NCI-H1105 (cell line): ENCODE measurements at regions not wholly inside any gene's neighbourhood (a gene's known extent, or its start where the extent isn't known, plus 50 kb on each side); places are given as distances from the start of the nearest gene placed in this dataset.

Experiments used
- DNase-seq: peaks from one replicate; lab custom pipeline; 2025; lab: John Stamatoyannopoulos, UW

DNA sequence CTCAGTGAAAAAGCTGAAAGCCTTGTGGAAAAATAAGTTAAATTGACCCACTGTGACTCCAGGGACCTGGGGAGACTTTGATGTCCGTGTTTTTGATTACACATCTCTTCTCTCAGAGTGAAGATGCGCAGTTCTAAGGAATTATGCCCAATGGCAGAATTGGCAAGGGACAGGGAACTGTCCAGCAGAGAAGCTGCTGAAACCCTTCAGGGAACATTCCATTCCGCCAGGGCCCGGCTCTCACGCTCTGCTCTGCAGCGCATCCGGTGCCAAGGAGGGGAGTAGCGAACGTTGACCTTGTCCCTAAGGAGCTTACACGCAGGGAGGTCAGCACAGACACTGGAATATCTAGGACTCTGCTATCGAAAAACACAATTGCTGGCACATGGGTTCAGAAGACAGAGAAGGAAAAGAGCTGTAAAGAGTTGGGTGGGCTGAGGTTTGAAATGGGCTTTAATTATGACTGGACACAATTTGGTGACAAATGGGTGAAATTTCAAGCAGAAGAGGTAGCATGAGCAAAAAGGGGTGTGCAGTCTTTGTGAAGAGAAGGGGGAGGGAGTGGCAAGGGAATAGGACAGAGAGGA lies 64.5 kb upstream of the B3GAT1 start:
- no peak for DNase-seq

DNA sequence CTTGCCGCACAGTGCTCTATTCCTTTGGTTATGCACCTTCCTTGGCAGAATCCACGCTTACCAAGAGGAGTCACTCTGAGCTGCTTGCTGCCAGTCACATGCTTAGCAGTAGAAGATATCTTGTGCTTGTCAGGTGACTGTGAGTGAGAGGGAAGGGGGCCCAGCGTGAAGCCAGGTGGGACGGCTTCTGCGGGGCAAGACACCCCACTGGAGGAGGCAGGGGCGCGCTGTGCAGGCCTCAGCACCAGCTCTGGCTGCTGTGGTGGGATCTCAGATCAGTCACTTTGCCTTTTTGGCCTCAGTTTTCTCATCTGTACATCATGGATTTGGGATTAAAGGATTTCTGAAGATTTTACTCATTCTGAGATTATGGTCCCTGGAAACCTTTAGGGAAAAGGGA lies 63.9 kb upstream of the B3GAT1 start:
- DNase-seq: no peak

GRCh38 chr11:134474942-134475341 lies 62.9 kb upstream of the B3GAT1 start:
- no peak for DNase-seq

- DNase-seq: no peak
Observed at GRCh38 chr11:134474070-134474860, 62.2 kb upstream of the B3GAT1 start.

- DNase-seq: no peak
Observed at GRCh38 chr11:134471716-134472455, 59.8 kb upstream of the B3GAT1 start.

DNA sequence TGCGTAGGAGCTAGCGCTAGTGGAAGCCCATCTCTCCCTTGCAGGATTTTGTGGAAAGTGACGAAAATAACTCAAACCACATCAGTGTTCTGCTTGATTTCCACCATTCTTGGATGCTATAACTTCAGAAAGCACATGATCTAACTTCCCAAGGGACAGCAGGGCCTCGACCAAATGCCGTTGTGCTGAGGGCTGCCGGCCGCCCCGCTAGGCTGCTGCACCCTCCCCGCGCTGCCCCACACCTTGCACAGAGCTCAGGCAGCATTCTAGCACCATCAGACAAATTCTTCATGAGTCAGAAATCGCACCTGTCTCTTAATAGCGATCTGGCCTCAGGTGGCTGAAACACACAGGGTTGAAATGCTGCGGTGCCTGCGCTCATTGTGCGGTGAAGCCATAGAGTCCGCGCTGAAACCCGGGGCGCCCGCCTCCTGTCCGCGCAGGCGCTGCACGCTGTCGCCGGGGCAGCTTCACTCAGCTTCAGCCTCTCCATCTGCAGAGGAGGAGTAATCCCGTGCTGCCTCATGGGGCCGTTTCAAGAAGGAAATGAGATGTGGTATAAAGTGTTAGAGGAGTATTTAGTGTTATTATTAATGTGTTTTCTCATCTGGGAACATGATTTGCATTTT lies 59.2 kb upstream of the B3GAT1 start:
- no peak for DNase-seq

DNA sequence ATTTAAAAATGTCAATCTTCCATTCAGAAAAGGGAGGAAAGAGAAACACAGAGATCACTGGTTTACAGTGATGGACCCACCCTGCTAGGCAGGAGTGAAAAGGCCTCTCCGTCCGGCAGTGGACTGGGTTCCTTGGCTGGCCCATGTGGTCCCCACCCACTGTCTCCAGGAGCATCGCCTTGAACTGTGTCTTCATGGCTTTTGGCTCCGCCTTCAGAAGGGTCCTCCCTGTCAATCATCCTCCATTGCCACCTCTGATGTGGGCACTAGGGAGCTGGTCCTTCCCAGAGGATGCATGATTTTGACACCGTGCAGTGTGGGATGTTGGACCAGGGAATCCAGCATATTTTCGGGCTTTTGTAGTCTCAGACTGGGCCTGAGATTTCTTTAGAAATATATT lies 58.2 kb upstream of the B3GAT1 start:
- DNase-seq: no peak

DNA sequence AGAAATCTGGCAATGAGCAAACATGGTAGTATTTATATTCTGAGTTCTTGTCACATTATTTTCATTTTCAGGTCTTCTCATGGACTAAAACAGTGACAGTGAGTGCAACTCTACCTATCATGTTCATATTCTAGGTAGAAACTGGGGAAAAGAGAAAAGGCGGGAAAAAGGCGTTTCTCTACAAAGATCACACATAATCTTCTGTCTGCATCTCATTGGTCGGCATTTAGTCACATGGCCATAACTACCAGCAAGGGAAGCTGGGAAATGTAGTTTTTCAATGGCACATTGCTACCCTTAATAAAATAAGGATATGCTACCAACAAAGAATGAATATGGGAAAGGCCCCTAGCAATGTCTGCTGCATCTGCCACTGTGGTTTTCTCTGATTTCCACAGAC lies 57.6 kb upstream of the B3GAT1 start:
- no peak for DNase-seq

DNA sequence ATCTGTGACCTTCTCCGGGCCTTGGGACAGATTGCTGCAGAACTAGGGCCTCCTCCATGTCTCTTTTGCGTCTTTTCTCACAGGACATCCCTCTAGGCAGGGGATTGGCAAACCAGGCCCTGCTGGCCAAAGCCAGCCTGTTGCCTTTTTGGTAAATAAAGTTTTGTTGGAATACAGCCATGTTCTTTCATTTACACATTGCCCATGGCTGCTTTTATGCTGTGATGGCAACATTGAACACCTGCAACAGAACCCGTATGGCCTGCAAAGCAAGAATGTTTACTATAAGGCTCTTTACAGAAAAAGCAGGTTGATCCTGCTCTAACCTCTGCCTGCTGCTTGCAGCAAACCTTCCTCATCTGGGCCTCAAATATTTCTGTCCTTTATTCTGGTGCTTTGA lies 56.8 kb upstream of the B3GAT1 start:
- no peak for DNase-seq

DNA sequence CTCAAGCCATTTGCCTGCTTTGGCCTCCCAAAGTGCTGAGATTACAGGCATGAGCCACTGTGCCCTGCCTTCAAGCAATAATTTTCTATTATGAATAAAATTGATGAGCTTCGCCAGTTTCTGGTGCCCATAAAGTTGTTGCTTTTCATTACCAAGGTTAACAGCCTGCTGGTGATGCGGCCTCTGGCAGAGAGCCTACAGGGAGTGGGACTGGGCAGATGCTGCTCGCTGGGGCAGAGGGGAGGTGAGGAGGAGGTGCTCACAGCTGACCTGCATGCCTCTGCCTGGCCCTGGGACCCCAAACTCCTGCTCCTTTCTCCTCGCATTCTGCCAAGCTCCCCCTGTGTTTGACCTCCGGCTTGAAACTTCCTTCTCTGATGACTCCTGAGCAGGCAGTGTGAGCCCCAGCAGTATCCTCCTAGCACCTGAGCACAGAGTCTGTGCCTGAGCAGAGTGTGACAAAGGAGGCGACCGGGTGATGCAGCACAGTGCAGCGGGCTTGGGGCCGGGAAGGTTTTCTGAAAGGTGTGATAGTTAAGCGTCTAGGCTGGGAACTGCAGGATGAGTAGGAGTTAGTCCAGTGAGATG lies 56.1 kb upstream of the B3GAT1 start:
- no peak for DNase-seq

GRCh38 chr11:134466610-134467567 lies 54.8 kb upstream of the B3GAT1 start:
- DNase-seq: no peak

- DNase-seq: no peak
Observed at GRCh38 chr11:134466156-134466555, 54.1 kb upstream of the B3GAT1 start.

DNA sequence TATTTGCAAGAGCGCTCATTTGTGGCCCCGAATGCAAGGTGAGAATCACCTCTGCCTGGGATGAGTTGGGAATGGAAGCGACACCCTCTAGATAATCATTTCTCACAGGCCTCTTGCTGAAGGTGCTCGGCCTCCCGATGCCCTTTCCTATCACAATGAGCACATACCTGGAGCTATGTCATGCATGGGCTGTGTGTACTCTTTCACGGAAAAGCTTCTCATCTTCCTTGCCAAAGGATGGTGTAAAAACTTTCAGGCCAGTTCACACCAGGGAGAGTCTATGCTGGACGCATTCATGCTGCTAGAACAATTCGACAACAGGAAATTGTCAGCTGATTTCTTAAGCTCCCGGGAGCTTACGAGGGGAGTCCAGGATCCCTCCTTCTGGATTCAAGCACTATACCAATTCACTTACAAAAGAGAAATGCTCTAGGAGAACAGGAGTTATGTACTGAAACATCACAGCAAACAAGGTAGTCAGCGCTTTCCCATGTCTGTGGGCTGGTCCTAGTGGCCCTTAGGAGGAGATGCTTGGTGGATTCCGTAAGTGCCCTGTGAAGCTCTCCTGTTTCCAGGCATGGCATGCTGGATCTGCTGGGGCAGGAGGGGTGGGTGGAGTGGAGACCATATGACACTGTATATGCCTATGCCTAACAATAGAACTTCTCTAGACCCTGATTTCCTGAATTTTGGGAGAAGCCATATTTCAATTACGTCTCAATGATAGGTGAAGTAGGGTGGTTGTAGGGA lies 53.1 kb upstream of the B3GAT1 start:
- DNase-seq: no peak

DNA sequence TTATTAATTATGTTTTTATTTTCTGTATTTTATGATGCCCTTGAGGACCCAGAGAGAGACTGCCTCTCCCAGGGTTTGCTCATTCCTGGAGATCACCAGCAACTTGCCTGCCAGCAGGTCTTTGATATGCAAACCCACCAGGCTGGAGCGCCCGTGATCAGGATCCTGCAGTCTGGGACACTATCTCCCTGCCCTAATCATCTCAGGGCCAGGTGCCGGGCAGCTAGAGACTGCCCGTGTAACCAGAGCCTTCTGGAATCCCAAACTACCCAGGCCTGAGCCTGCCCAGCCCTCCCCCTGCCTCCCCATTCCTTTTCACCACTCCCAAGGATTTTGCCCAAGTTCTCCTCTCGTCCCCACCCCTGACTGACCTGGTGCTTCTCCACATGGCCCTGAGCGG lies 52.2 kb upstream of the B3GAT1 start:
- DNase-seq: no peak

- DNase-seq: no peak
Observed at GRCh38 chr11:134463716-134464115, 51.7 kb upstream of the B3GAT1 start.
